Caco-2 (cell line): ENCODE measurements at regions not wholly inside any gene's neighbourhood (a gene's known extent, or its start where the extent isn't known, plus 50 kb on each side); places are given as distances from the start of the nearest gene placed in this dataset.

Experiments used
- BruUV-seq: library from RNA; stranded (reverse); fragments of 400-500 nt; replicated peaks from 2 replicates; lab custom pipeline; 2021; lab: Mats Ljungman, UMichigan
- CTCF ChIA-PET: fragments of 300-600 bp; sonication (Branson Sonifier 250); formaldehyde crosslinking; loops from one replicate; lab custom pipeline; 2022; ENCODE audit warnings: antibody characterized with exemption; lab: Charles Lee
- POLR2A ChIA-PET: fragments of 300-600 bp; sonication (Branson Sonifier 250); formaldehyde crosslinking; loops from one replicate; lab custom pipeline; 2022; ENCODE audit warnings: antibody characterized with exemption; lab: Charles Lee
- DNase-seq, 2 experiments: peaks; one replicate each; pipeline versions ENCODE4 v3.0.0 to v3.0.0-alpha.2; 2020 to 2022
- H3K27me3 ChIP-seq: replicated peaks from 2 replicates; pipeline ENCODE4 v1.6.0; 2011; ENCODE audit warnings: low read length; ENCODE audit not compliant: control insufficient read depth, insufficient read depth
- H3K36me3 ChIP-seq: 2 replicates; pipeline ENCODE4 v1.5.1; 2011; ENCODE audit warnings: low read length; ENCODE audit not compliant: control insufficient read depth, insufficient read depth
- H3K4me1 ChIP-seq: fragments of 250-450 bp; sonication (Bioruptor Pico); 2 replicates; pipeline ENCODE4 v1.5.1; 2020; ENCODE audit warnings: mild to moderate bottlenecking
- H3K4me3 ChIP-seq: 2 replicates; pipeline ENCODE4 v1.5.1; 2011; ENCODE audit warnings: low read depth, mild to moderate bottlenecking, control low read depth, low read length
- H3K9me3 ChIP-seq: fragments of 250-450 bp; sonication (Bioruptor Pico); 2 replicates; pipeline ENCODE4 v1.5.1; 2020; ENCODE audit warnings: mild to moderate bottlenecking, moderate library complexity
- H3K27ac Mint-ChIP-seq: one replicate; pipeline ENCODE4 v1.8.0; 2022; ENCODE audit warnings: mixed read lengths; ENCODE audit not compliant: unreplicated experiment
- H3K27me3 Mint-ChIP-seq: one replicate; pipeline ENCODE4 v1.8.0; 2022; ENCODE audit warnings: mixed read lengths; ENCODE audit not compliant: insufficient read depth, unreplicated experiment
- H3K36me3 Mint-ChIP-seq: one replicate; pipeline ENCODE4 v1.8.0; 2022; ENCODE audit warnings: mild to moderate bottlenecking, mixed read lengths; ENCODE audit not compliant: insufficient read depth, unreplicated experiment
- H3K4me1 Mint-ChIP-seq: one replicate; pipeline ENCODE4 v1.8.0; 2022; ENCODE audit warnings: low read depth, mixed read lengths; ENCODE audit not compliant: unreplicated experiment
- H3K4me3 Mint-ChIP-seq: one replicate; pipeline ENCODE4 v1.8.0; 2022; ENCODE audit warnings: mild to moderate bottlenecking, moderate library complexity, mixed read lengths; ENCODE audit not compliant: unreplicated experiment
- H3K9me3 Mint-ChIP-seq: one replicate; pipeline ENCODE4 v1.8.0; 2022; ENCODE audit warnings: mixed read lengths; ENCODE audit not compliant: unreplicated experiment
- intact Hi-C: fragments of 100-400 bp; cut with micrococcal nuclease; formaldehyde crosslinking; loops from one replicate; pipeline ENCODE4 v1.10.0; 2022; ENCODE audit not compliant: unreplicated experiment
- TF ChIP-seq, protein P1 (sequence below), 2 experiments: fragments of 200-600 bp in 1 of 2; IDR thresholded peaks; 1 replicate in 1 of 2; 2 replicates in 1 of 2; pipeline versions ENCODE4 v1.5.1 to v1.8.0; 2011 to 2022; ENCODE audit warnings: antibody characterized with exemption in 1 of 2, control low read depth in 1 of 2, inconsistent platforms in 1 of 2, low read depth in 1 of 2, low read length in 1 of 2, mild to moderate bottlenecking in 1 of 2, moderate library complexity in 1 of 2; ENCODE audit not compliant: insufficient read depth in 1 of 2, severe bottlenecking in 1 of 2, unreplicated experiment in 1 of 2

DNA sequence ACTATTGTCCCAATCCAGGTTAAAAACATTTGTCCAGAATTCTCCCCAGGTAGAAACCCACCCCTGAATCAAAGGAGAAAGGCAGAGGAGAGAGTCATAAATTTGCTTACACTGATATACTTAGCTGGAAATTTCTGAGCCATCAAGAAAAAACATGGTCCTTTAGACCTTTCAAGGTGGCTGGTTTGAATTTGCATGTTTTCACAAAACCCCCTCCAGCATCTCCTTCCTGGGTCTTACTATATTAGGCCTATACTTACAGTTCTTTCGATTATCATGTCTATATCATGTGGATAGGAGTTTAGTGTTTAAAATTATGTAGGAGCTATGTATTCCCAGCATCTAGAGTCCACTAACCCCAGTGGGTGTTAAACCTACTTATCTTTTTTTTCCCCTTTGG, 178.2 kb downstream of the PLPP3 start:
- no TSS peak for BruUV-seq
- TF ChIP-seq, protein P1, sequence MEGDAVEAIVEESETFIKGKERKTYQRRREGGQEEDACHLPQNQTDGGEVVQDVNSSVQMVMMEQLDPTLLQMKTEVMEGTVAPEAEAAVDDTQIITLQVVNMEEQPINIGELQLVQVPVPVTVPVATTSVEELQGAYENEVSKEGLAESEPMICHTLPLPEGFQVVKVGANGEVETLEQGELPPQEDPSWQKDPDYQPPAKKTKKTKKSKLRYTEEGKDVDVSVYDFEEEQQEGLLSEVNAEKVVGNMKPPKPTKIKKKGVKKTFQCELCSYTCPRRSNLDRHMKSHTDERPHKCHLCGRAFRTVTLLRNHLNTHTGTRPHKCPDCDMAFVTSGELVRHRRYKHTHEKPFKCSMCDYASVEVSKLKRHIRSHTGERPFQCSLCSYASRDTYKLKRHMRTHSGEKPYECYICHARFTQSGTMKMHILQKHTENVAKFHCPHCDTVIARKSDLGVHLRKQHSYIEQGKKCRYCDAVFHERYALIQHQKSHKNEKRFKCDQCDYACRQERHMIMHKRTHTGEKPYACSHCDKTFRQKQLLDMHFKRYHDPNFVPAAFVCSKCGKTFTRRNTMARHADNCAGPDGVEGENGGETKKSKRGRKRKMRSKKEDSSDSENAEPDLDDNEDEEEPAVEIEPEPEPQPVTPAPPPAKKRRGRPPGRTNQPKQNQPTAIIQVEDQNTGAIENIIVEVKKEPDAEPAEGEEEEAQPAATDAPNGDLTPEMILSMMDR (IDR thresholded peaks at IDR 0.05; ENCODE audit: insufficient read depth in 1 of 2, low read depth in 1 of 2, low read length in 1 of 2, severe bottlenecking in 1 of 2, unreplicated experiment in 1 of 2), result no peak
- H3K27ac Mint-ChIP-seq, result peak overlapping the region; percentile 25
- no peaks in the 10 kb centered on the region for H3K36me3 Mint-ChIP-seq
- POLR2A ChIA-PET, result no interaction called here
- no peaks in the 10 kb centered on the region for H3K27me3 Mint-ChIP-seq
- peaks cover 16% of the 10 kb centered on the region for H3K4me1 Mint-ChIP-seq
- no peaks in the 10 kb centered on the region for H3K27me3 ChIP-seq
- CTCF ChIA-PET, result no interaction called here
- H3K36me3 ChIP-seq, result no peaks in the 10 kb centered on the region
- no peaks in the 10 kb centered on the region for H3K9me3 Mint-ChIP-seq
- H3K4me1 ChIP-seq, result peaks cover 30% of the 10 kb centered on the region
- H3K4me3 ChIP-seq, result no peak overlapping the region
- intact Hi-C loops, result no loop called here
- no peak overlapping the region for H3K4me3 Mint-ChIP-seq
- no peak for DNase-seq
- H3K9me3 ChIP-seq, result no peaks in the 10 kb centered on the region

DNA sequence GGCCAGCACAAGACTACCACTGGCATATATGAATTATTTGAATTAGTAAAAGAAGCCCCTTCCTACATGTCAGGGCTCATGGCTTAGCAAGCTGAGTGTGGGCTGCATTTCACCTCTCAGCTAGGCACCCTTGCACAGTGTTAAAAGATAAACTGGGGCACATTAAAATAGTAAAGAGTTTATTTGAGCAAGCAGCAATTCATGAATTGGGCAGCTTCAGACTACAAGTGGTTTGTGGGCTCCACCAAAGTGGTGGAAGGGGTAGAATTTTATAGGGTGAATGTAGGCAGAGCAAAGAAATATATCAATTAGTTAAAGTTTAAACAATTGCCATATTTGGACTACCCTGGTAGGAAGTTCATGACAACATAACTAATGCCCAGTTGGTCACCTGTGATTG, 178.8 kb downstream of the PLPP3 start:
- Mint-ChIP-seq H3K27me3 (no peaks in the 10 kb centered on the region), H3K36me3 (no peaks in the 10 kb centered on the region), H3K4me3 (no peak overlapping the region), H3K9me3 (no peaks in the 10 kb centered on the region), H3K27ac (peak overlapping the region; percentile 25), H3K4me1 (peaks cover 16% of the 10 kb centered on the region)
- TF ChIP-seq, protein P1 (IDR thresholded peaks at IDR 0.05; ENCODE audit: insufficient read depth in 1 of 2, low read depth in 1 of 2, low read length in 1 of 2, severe bottlenecking in 1 of 2, unreplicated experiment in 1 of 2), result no peak
- no TSS peak for BruUV-seq
- intact Hi-C loops, result no loop called here
- ChIA-PET POLR2A (no interaction called here), CTCF (no interaction called here)
- no peak overlapping the region for H3K4me3 ChIP-seq
- no peak for DNase-seq
- no peaks in the 10 kb centered on the region for H3K36me3 ChIP-seq
- peaks cover 30% of the 10 kb centered on the region for H3K4me1 ChIP-seq
- H3K9me3 ChIP-seq, result no peaks in the 10 kb centered on the region
- no peaks in the 10 kb centered on the region for H3K27me3 ChIP-seq

DNA sequence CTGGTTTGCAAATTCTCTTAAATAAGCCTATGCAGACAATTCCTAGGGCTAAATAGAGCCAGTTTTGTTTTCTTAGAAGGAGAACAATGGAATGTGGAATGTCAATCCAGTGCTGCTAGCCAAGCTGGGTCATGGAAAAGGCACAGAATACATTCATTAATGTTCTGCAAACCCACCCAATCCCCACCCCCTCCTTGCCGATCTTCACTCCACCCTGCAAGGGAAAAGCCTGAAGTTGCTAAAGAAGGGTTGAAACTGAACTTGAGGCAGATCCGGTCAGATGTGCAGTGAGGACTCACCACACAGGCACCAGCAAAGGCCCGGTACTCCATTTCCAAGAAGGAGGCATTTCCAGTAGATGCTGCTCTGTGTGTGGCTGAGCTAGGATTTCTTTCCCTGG, 179.6 kb downstream of the PLPP3 start:
- DNase-seq, result no peak
- no peaks in the 10 kb centered on the region for H3K9me3 Mint-ChIP-seq
- H3K27me3 ChIP-seq, result no peaks in the 10 kb centered on the region
- POLR2A ChIA-PET, result no interaction called here
- H3K4me1 ChIP-seq, result peaks cover 30% of the 10 kb centered on the region
- H3K4me3 ChIP-seq, result no peak overlapping the region
- peaks cover 16% of the 10 kb centered on the region for H3K4me1 Mint-ChIP-seq
- no peak overlapping the region for H3K4me3 Mint-ChIP-seq
- CTCF ChIA-PET, result no interaction called here
- H3K27me3 Mint-ChIP-seq, result no peaks in the 10 kb centered on the region
- no TSS peak for BruUV-seq
- no peaks in the 10 kb centered on the region for H3K9me3 ChIP-seq
- no peaks in the 10 kb centered on the region for H3K36me3 Mint-ChIP-seq
- peak overlapping the region; percentile 58 for H3K27ac Mint-ChIP-seq
- TF ChIP-seq, protein P1 (IDR thresholded peaks at IDR 0.05; ENCODE audit: insufficient read depth in 1 of 2, low read depth in 1 of 2, low read length in 1 of 2, severe bottlenecking in 1 of 2, unreplicated experiment in 1 of 2), result no peak
- intact Hi-C loops, result no loop called here
- H3K36me3 ChIP-seq, result no peaks in the 10 kb centered on the region
